Neural cell (in vitro differentiated cells): ENCODE measurements at regions not wholly inside any gene's neighbourhood (a gene's known extent, or its start where the extent isn't known, plus 50 kb on each side); places are given as distances from the start of the nearest gene placed in this dataset.
"Not testable (repeated sequence)": the region's sequence is repeated elsewhere in the genome, so short reads cannot be mapped to it uniquely, and the experiment has no call there.

Source experiments
- H2AFZ ChIP-seq: fragments of 200-600, 300-800 bp; sonication (generic), shearing (Covaris generic); 2 replicates; pipeline ENCODE4 v1.6.0; 2014; ENCODE audit warnings: low read depth, mild to moderate bottlenecking, antibody characterized with exemption, low read length, moderate library complexity
- H3F3A ChIP-seq: fragments of 200-600 bp; shearing (Covaris generic); 2 replicates; pipeline ENCODE4 v1.6.1; 2016; ENCODE audit warnings: mild to moderate bottlenecking, moderate library complexity, mixed read lengths, antibody characterized with exemption, low read length; ENCODE audit not compliant: insufficient read depth, poor library complexity, severe bottlenecking
- H3K27ac ChIP-seq: fragments of 200-600, 300-800 bp; sonication (generic), shearing (Covaris generic); 2 replicates; pipeline ENCODE4 v1.5.1; 2014; ENCODE audit warnings: mild to moderate bottlenecking, low read length, moderate library complexity
- H3K27me3 ChIP-seq: fragments of 300-800, 200-600 bp; sonication (generic), shearing (Covaris generic); 2 replicates; pipeline ENCODE4 v1.6.0; 2014; ENCODE audit warnings: mild to moderate bottlenecking, low read depth, low read length, moderate library complexity; ENCODE audit not compliant: insufficient read depth
- H3K36me3 ChIP-seq: fragments of 300-800, 200-600 bp; sonication (generic), shearing (Covaris generic); 2 replicates; pipeline ENCODE4 v1.5.1; 2014; ENCODE audit warnings: mild to moderate bottlenecking, antibody characterized with exemption, low read length, moderate library complexity; ENCODE audit not compliant: insufficient read depth
- H3K4me2 ChIP-seq: fragments of 300-800, 200-600 bp; sonication (generic), shearing (Covaris generic); 2 replicates; pipeline ENCODE4 v1.6.0; 2014; ENCODE audit warnings: mild to moderate bottlenecking, low read length
- H3K4me3 ChIP-seq: fragments of 300-800, 200-600 bp; sonication (generic), shearing (Covaris generic); 2 replicates; pipeline ENCODE4 v1.5.1; 2014; ENCODE audit warnings: mild to moderate bottlenecking, low read length, moderate library complexity
- H3K79me2 ChIP-seq: fragments of 200-600 bp; shearing (Covaris generic); replicated peaks from 2 replicates; pipeline ENCODE4 v1.6.0; 2014; ENCODE audit warnings: mild to moderate bottlenecking, low read length, moderate library complexity; ENCODE audit not compliant: insufficient read depth
- H3K9ac ChIP-seq: fragments of 300-800, 200-600 bp; sonication (generic), shearing (Covaris generic); 2 replicates; pipeline ENCODE4 v1.6.1; 2016; ENCODE audit warnings: mild to moderate bottlenecking, low read length, mixed read lengths
- H3K9me2 ChIP-seq: fragments of 200-600 bp; shearing (Covaris generic); 2 replicates; pipeline ENCODE4 v1.6.1; 2016; ENCODE audit warnings: mild to moderate bottlenecking, low read length, mixed read lengths; ENCODE audit not compliant: insufficient read depth
- H3K9me3 ChIP-seq: fragments of 200-600, 300-800 bp; sonication (generic), shearing (Covaris generic); 2 replicates; pipeline ENCODE4 v1.6.1; 2016; ENCODE audit warnings: mild to moderate bottlenecking, mixed run types, low read length, moderate library complexity, mixed read lengths
- H4K20me1 ChIP-seq: fragments of 200-600 bp; shearing (Covaris generic); 2 replicates; pipeline ENCODE4 v1.6.1; 2016; ENCODE audit warnings: mild to moderate bottlenecking, mixed run types; ENCODE audit not compliant: insufficient read depth
- EP300 ChIP-seq: fragments of 450-650 bp; conservative IDR thresholded peaks from 2 replicates; pipeline ENCODE4 v1.6.1; 2014; ENCODE audit warnings: antibody characterized with exemption, mild to moderate bottlenecking, moderate library complexity; ENCODE audit not compliant: poor library complexity, severe bottlenecking
- EZH2 ChIP-seq: fragments of 200-600, 300-800 bp; shearing (Covaris generic), sonication (generic); IDR thresholded peaks from 2 replicates; pipeline ENCODE4 v1.6.1; 2014; ENCODE audit warnings: antibody characterized with exemption, low read length, borderline replicate concordance, mild to moderate bottlenecking; ENCODE audit not compliant: insufficient read depth, poor library complexity, severe bottlenecking
- MXI1 ChIP-seq: fragments of 450-650 bp; conservative IDR thresholded peaks from 2 replicates; pipeline ENCODE4 v1.6.1; 2014; ENCODE audit warnings: antibody characterized with exemption, mild to moderate bottlenecking; ENCODE audit not compliant: poor library complexity, severe bottlenecking
- POLR2AphosphoS5 ChIP-seq: IDR thresholded peaks from 2 replicates; pipeline ENCODE4 v1.6.1; 2012
- RAD21 ChIP-seq: fragments of 450-650 bp; conservative IDR thresholded peaks from 2 replicates; pipeline ENCODE4 v1.6.1; 2014; ENCODE audit warnings: antibody characterized with exemption, mild to moderate bottlenecking, moderate library complexity
- TF ChIP-seq, protein P1 (sequence below): IDR thresholded peaks from 2 replicates; pipeline ENCODE4 v1.6.1; 2012; ENCODE audit warnings: borderline replicate concordance
- TF ChIP-seq, protein P2 (sequence below): fragments of 450-650 bp; IDR thresholded peaks from 2 replicates; pipeline ENCODE4 v1.5.1; 2014; ENCODE audit warnings: antibody characterized with exemption, mild to moderate bottlenecking, moderate library complexity; ENCODE audit not compliant: poor library complexity, severe bottlenecking

DNA sequence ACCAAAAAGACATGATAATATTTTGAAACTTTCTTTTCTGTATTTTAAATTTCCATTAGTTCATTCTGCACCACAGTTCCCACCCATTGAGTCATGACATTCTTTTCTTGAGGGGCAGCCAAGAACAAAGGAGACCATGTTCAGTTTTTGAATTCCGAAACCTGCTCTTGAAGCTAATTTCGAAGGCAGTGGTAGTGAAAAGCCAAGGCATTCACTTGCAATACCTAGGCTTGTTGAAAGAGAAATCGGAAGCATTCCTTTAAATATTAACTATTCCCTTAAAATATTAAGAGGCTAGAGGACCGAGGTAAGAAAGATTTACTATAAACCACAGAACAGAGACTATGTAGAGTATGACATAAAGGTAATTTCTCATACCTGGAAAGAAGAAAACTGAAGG is 256.3 kb downstream of the ADGRL2 start:
- no peak overlapping the region for H3K4me3 ChIP-seq
- H3F3A ChIP-seq = no peaks in the 10 kb centered on the region
- TF ChIP-seq, protein P1, sequence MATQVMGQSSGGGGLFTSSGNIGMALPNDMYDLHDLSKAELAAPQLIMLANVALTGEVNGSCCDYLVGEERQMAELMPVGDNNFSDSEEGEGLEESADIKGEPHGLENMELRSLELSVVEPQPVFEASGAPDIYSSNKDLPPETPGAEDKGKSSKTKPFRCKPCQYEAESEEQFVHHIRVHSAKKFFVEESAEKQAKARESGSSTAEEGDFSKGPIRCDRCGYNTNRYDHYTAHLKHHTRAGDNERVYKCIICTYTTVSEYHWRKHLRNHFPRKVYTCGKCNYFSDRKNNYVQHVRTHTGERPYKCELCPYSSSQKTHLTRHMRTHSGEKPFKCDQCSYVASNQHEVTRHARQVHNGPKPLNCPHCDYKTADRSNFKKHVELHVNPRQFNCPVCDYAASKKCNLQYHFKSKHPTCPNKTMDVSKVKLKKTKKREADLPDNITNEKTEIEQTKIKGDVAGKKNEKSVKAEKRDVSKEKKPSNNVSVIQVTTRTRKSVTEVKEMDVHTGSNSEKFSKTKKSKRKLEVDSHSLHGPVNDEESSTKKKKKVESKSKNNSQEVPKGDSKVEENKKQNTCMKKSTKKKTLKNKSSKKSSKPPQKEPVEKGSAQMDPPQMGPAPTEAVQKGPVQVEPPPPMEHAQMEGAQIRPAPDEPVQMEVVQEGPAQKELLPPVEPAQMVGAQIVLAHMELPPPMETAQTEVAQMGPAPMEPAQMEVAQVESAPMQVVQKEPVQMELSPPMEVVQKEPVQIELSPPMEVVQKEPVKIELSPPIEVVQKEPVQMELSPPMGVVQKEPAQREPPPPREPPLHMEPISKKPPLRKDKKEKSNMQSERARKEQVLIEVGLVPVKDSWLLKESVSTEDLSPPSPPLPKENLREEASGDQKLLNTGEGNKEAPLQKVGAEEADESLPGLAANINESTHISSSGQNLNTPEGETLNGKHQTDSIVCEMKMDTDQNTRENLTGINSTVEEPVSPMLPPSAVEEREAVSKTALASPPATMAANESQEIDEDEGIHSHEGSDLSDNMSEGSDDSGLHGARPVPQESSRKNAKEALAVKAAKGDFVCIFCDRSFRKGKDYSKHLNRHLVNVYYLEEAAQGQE = no peak
- no peak for TF ChIP-seq RAD21
- TF ChIP-seq POLR2AphosphoS5 = no peak
- TF ChIP-seq EZH2 = no peak
- TF ChIP-seq MXI1 = no peak
- TF ChIP-seq EP300 = no peak
- no peaks in the 10 kb centered on the region for H3K9me2 ChIP-seq
- no peak overlapping the region for H2AFZ ChIP-seq
- no peak overlapping the region for H3K9ac ChIP-seq
- no peaks in the 10 kb centered on the region for H3K9me3 ChIP-seq
- no peak overlapping the region for H3K27ac ChIP-seq
- no peaks in the 10 kb centered on the region for H3K36me3 ChIP-seq
- H3K27me3 ChIP-seq = no peaks in the 10 kb centered on the region
- H3K4me2 ChIP-seq = no peak overlapping the region
- H3K79me2 ChIP-seq = no peaks in the 10 kb centered on the region
- H4K20me1 ChIP-seq = no peaks in the 10 kb centered on the region

DNA sequence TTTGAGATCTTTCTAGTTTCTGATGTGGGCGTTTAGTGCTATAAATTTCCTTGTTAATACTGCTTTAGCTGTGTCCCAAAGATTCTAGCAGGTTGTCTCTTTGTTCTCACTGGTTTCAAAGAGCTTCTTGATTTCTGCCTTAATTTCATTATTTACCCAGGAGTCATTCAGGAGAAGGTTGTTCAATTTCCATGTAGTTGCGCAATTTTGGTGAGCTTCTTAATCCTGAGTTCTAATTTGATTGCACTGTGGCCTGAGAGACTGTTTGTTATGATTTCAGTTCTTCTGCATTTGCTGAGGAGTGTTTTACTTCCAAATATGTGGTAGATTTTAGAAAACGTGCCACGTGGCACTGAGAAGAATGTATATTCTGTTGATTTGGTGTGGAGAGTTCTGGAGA is 254.6 kb downstream of the ADGRL2 start:
- H3K36me3 ChIP-seq, H3K4me2 ChIP-seq, H3F3A ChIP-seq, H3K27me3 ChIP-seq, H4K20me1 ChIP-seq, H3K9me3 ChIP-seq, H3K27ac ChIP-seq, H3K4me3 ChIP-seq, H3K9ac ChIP-seq, H3K79me2 ChIP-seq, H3K9me2 ChIP-seq, H2AFZ ChIP-seq: not testable (repeated sequence)

DNA sequence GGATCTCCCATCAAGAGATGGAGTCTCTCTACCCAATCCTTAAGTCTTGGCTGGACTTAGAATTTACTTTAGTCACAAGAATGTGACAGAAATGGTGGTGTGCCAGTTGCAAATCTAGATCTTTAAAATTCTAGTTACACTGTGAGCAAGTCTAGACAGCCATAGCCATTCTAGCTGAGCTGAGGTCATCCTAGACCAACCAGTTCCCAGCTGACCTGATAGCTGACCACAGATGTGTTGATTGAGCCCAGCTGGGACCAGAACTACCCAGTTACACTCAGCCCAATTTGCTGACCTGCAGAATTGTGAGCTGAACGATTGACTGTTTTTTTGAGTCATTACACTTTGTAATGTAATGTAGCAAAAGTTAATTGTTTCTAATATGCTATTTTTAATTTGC is 251.8 kb downstream of the ADGRL2 start:
- H2AFZ ChIP-seq = no peak overlapping the region
- H3K4me2 ChIP-seq = no peak overlapping the region
- H3K9me2 ChIP-seq = no peaks in the 10 kb centered on the region
- H3K36me3 ChIP-seq = no peaks in the 10 kb centered on the region
- H3K4me3 ChIP-seq = no peak overlapping the region
- no peaks in the 10 kb centered on the region for H3F3A ChIP-seq
- H3K9ac ChIP-seq = no peak overlapping the region
- no peaks in the 10 kb centered on the region for H4K20me1 ChIP-seq
- H3K27me3 ChIP-seq = no peaks in the 10 kb centered on the region
- H3K9me3 ChIP-seq = no peaks in the 10 kb centered on the region
- no peaks in the 10 kb centered on the region for H3K79me2 ChIP-seq
- no peak overlapping the region for H3K27ac ChIP-seq
- TF ChIP-seq MXI1 = no peak
- TF ChIP-seq, protein P2, sequence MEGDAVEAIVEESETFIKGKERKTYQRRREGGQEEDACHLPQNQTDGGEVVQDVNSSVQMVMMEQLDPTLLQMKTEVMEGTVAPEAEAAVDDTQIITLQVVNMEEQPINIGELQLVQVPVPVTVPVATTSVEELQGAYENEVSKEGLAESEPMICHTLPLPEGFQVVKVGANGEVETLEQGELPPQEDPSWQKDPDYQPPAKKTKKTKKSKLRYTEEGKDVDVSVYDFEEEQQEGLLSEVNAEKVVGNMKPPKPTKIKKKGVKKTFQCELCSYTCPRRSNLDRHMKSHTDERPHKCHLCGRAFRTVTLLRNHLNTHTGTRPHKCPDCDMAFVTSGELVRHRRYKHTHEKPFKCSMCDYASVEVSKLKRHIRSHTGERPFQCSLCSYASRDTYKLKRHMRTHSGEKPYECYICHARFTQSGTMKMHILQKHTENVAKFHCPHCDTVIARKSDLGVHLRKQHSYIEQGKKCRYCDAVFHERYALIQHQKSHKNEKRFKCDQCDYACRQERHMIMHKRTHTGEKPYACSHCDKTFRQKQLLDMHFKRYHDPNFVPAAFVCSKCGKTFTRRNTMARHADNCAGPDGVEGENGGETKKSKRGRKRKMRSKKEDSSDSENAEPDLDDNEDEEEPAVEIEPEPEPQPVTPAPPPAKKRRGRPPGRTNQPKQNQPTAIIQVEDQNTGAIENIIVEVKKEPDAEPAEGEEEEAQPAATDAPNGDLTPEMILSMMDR = no peak
